Mucosa of descending colon (tissue), 3 donors: ENCODE measurements at regions not wholly inside any gene's neighbourhood (a gene's known extent, or its start where the extent isn't known, plus 50 kb on each side); places are given as distances from the start of the nearest gene placed in this dataset.

Source experiments
- ATAC-seq: fragments of 200-7000 bp; cut with Tn5 transposase; one replicate; pipeline ENCODE4 v1.9.1; 2020; ENCODE audit warnings: mild to moderate bottlenecking, moderate library complexity
- DNase-seq, 3 donors: peaks; one replicate each; pipeline ENCODE4 v3.0.0-alpha.2; 2020
- H3K36me3 ChIP-seq: fragments of 200-600 bp; one replicate; pipeline ENCODE4 v1.8.0; 2021; ENCODE audit warnings: low read depth, mild to moderate bottlenecking
- H3K4me1 ChIP-seq: fragments of 200-600 bp; one replicate; pipeline ENCODE4 v1.8.0; 2021; ENCODE audit warnings: low read depth, mild to moderate bottlenecking
- H3K4me3 ChIP-seq: fragments of 200-600 bp; one replicate; pipeline ENCODE4 v1.8.0; 2021; ENCODE audit warnings: mild to moderate bottlenecking
- H3K9me3 ChIP-seq: fragments of 200-600 bp; one replicate; pipeline ENCODE4 v1.8.0; 2021; ENCODE audit warnings: mild to moderate bottlenecking
- CTCF ChIP-seq: fragments of 200-600 bp; IDR thresholded peaks from one replicate; pipeline ENCODE4 v1.8.0; 2022; ENCODE audit warnings: antibody characterized with exemption, mild to moderate bottlenecking
- intact Hi-C, 2 donors: fragments of 100-400 bp; cut with DNase I in 1 of 2; cut with micrococcal nuclease in 1 of 2; formaldehyde crosslinking; loops; one replicate each; pipeline versions ENCODE4 v1.11.0 to v1.11.1; 2022; cut with DNase I, micrococcal nuclease
- donor health status: DM: no; HTN: no; CAD: no; lungs with moderate emphysema.
- donor health status: DM: no; HTN: no; CAD: no.
- donor health status: DM: no; HTN: yes; CAD: no.

- H3K36me3 ChIP-seq: no peaks in the 10 kb centered on the region
- H3K9me3 ChIP-seq: no peaks in the 10 kb centered on the region
- no peaks in the 10 kb centered on the region for H3K4me1 ChIP-seq
- ATAC-seq (no peak), DNase-seq (no peak)
- TF ChIP-seq CTCF: no peak
- H3K4me3 ChIP-seq: no peak overlapping the region
- intact Hi-C loops: no loop called here
Observed at GRCh38 chr3:27930052-27930602, 208.0 kb upstream of the EOMES start.

- H3K4me3 ChIP-seq: no peak overlapping the region
Observed at GRCh38 chr3:27935492-27935891, 213.4 kb upstream of the EOMES start.

GRCh38 chr3:27939521-27939920 lies 217.4 kb upstream of the EOMES start:
- no peak overlapping the region for H3K4me3 ChIP-seq
- no peaks in the 10 kb centered on the region for H3K4me1 ChIP-seq
- H3K36me3 ChIP-seq: no peaks in the 10 kb centered on the region
- intact Hi-C loops: no loop called here
- no peak for TF ChIP-seq CTCF
- H3K9me3 ChIP-seq: no peaks in the 10 kb centered on the region
- DNase-seq (no peak), ATAC-seq (no peak)

More at GRCh38 chr3:27935492-27935891, 213.4 kb upstream of the EOMES start:
- no peak for ATAC-seq
- Histone ChIP-seq H3K4me1 (no peaks in the 10 kb centered on the region), H3K9me3 (no peaks in the 10 kb centered on the region), H3K36me3 (no peaks in the 10 kb centered on the region)
- DNase-seq: no peak
- intact Hi-C loops: no loop called here
- TF ChIP-seq CTCF: no peak

GRCh38 chr3:27939940-27940339 lies 217.8 kb upstream of the EOMES start:
- no peak for TF ChIP-seq CTCF
- Histone ChIP-seq H3K4me1 (no peaks in the 10 kb centered on the region), H3K9me3 (no peaks in the 10 kb centered on the region), H3K4me3 (no peak overlapping the region), H3K36me3 (no peaks in the 10 kb centered on the region)
- no peak for DNase-seq
- no peak for ATAC-seq
- intact Hi-C loops: no loop called here

- H3K4me3 ChIP-seq: no peak overlapping the region
- no peak for TF ChIP-seq CTCF
- DNase-seq: peak in 1 of 3 donors; percentile 25
- intact Hi-C loops: no loop called here
- no peaks in the 10 kb centered on the region for H3K36me3 ChIP-seq
- H3K9me3 ChIP-seq: no peaks in the 10 kb centered on the region
- no peak for ATAC-seq
- no peaks in the 10 kb centered on the region for H3K4me1 ChIP-seq
Observed at GRCh38 chr3:27943106-27943505, 221.0 kb upstream of the EOMES start.

- intact Hi-C loops: no loop called here
- no peak for TF ChIP-seq CTCF
- no peaks in the 10 kb centered on the region for H3K36me3 ChIP-seq
- ATAC-seq (no peak), DNase-seq (no peak)
- H3K4me3 ChIP-seq: no peak overlapping the region
- H3K9me3 ChIP-seq: no peaks in the 10 kb centered on the region
- H3K4me1 ChIP-seq: no peaks in the 10 kb centered on the region
Observed at GRCh38 chr3:27945229-27945628, 223.1 kb upstream of the EOMES start.
